Fibroblast of villous mesenchyme (primary cell): ENCODE measurements at regions not wholly inside any gene's neighbourhood (a gene's known extent, or its start where the extent isn't known, plus 50 kb on each side); places are given as distances from the start of the nearest gene placed in this dataset.

Experiments
- DNase-seq: peaks from one replicate; pipeline ENCODE4 v3.0.0-alpha.2; 2010; ENCODE audit warnings: low read depth
- H3K4me3 ChIP-seq: 2 replicates; pipeline ENCODE4 v1.5.1; 2011; ENCODE audit warnings: low read depth, mild to moderate bottlenecking, low read length
- TF ChIP-seq, protein P1 (sequence below): IDR thresholded peaks from 2 replicates; pipeline ENCODE4 v1.5.1; 2012; ENCODE audit warnings: low read depth, mild to moderate bottlenecking, low read length; ENCODE audit not compliant: insufficient read depth

DNA sequence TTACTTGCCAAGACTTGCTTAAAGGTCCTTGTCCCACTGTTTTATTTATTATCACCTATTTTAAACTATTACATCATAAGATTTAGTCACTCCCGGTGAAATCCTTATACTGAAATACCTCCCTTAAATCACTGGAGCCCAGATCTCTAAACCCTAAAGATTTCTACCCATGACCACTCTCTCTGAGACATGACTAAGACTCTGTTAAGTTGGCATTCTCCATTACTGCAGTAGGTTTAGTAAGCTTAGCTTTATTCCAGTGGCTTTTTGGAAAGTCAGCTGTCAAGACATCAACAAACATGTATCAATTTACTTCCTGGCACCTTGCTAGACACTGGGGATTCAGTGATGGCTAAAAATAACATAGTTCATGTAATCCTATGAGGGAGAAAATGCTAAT, 874.2 kb downstream of the KCNMA1 start:
- TF ChIP-seq, protein P1, sequence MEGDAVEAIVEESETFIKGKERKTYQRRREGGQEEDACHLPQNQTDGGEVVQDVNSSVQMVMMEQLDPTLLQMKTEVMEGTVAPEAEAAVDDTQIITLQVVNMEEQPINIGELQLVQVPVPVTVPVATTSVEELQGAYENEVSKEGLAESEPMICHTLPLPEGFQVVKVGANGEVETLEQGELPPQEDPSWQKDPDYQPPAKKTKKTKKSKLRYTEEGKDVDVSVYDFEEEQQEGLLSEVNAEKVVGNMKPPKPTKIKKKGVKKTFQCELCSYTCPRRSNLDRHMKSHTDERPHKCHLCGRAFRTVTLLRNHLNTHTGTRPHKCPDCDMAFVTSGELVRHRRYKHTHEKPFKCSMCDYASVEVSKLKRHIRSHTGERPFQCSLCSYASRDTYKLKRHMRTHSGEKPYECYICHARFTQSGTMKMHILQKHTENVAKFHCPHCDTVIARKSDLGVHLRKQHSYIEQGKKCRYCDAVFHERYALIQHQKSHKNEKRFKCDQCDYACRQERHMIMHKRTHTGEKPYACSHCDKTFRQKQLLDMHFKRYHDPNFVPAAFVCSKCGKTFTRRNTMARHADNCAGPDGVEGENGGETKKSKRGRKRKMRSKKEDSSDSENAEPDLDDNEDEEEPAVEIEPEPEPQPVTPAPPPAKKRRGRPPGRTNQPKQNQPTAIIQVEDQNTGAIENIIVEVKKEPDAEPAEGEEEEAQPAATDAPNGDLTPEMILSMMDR = no peak
- H3K4me3 ChIP-seq = no peak overlapping the region
- no peak for DNase-seq

DNA sequence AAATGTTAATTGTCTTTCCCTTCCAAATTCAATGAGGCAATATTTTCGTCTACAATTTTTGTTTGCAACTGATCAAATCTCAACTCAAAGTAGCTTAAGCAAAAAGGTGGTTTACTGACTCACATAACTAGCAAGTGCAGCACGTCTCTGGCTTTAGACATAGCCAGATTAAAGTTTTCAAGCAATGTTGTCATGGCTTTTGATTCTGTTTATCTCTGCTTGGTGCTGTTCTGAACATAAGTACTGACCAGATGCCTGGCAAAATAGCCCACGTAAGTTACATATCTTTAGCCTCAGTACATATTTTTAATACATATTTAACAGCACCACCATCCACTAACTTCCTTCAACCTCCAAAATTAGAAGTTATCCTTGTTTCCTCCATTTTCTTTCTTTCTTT, 877.9 kb downstream of the KCNMA1 start:
- TF ChIP-seq, protein P1 = no peak
- no peak overlapping the region for H3K4me3 ChIP-seq
- DNase-seq = no peak

DNA sequence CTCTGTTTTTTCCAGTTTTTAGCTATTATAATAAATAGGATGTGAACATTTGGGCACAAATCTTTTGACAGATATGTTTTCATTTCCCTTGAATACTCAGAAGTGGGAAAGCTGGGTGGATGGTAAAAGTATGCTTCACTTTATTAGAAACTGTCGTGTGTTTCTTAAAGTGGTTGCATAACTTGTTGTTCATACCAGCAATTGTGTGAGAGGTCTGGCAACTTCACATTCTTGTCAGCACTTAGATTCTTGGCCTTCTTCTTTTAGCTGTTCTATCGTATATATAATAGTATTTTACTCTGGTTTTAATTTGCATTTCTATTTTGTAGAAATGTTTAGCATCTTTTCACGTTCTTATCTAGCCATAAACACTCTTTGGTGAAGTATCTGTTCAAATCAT, 894.4 kb downstream of the KCNMA1 start:
- TF ChIP-seq, protein P1 = no peak
- DNase-seq = peak; percentile 2
- H3K4me3 ChIP-seq = no peak overlapping the region

DNA sequence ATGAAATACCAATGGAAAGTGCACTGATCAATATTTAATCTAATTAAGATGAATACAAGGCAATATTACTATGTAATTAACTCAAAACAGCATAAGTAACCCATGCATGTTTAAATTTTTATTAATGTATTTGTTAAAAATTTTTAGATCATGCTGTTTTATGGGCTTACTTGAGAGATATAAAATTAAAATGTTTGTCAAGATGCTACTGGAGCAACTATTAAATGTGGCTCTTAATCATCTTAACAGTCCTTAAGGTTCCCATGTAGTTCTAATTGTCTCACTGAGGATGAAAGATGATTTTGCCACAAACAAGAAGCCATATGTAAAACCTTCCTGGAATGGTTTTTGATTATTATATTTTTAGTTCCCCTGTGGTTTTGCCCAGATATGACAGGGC, 897.1 kb downstream of the KCNMA1 start:
- TF ChIP-seq, protein P1 = no peak
- H3K4me3 ChIP-seq = no peak overlapping the region
- no peak for DNase-seq

DNA sequence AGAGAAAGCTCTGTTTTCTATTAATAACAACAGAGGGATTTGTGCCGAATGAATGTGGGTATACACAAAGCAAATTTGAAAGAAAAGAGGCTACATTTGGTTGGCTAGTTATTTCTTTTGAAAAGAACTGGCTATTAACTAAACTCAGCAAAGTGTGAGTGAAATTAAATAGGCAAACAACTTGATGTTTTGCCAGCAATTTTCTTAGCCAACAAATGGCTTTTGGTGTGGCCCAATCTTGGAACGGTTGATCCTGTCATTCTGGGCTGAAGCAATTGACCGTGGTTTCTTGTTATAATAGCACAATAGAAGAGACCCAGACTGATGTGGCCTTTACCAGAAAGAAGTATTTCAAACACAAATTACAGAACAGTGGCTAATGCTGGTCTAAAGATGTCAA, 898.6 kb downstream of the KCNMA1 start:
- no peak overlapping the region for H3K4me3 ChIP-seq
- TF ChIP-seq, protein P1 = no peak
- no peak for DNase-seq

DNA sequence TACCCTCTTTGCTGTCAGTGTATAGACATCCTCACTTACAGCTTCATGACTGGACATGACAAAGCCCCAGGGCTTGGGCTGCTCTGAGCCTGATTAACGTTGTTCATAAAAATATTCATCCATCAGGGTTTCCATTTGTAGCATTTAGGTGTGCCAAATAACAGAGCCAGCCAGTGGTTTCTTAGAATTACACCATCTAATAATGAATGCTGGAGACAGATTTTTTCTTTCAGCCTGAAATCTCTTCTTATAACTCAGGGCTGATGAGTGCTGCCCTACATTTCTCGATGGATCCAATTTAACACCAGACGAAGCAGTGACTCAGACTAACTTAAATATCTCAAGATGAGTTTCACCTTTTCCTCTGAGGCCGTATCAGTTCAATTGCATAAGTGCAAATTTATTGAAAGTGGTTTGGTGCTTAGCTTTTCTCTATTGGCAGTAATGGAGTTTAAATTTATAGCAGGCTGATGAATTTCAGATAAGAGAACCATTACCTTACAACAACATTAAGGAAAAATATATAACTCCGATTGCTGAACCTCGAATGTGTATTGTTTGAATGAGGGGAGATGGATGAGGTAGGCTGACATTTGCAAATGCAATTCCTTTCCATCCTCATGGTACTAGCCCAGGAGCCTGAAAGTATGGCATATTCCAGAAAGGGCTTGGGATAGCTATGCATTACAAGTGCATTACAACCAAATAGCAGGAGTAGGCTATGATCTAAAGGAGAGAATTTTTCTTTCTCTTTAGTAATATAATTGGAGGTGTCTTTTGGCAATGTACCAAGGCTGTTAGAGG, 900.6 kb downstream of the KCNMA1 start:
- H3K4me3 ChIP-seq = no peak overlapping the region

More for the DNA sequence above, 900.6 kb downstream of the KCNMA1 start:
- DNase-seq = no peak
- TF ChIP-seq, protein P1 = no peak
